ENCODE measurements at regions not wholly inside any gene's neighbourhood (a gene's known extent, or its start where the extent isn't known, plus 50 kb on each side); places are given as distances from the start of the nearest gene placed in this dataset.

DNA sequence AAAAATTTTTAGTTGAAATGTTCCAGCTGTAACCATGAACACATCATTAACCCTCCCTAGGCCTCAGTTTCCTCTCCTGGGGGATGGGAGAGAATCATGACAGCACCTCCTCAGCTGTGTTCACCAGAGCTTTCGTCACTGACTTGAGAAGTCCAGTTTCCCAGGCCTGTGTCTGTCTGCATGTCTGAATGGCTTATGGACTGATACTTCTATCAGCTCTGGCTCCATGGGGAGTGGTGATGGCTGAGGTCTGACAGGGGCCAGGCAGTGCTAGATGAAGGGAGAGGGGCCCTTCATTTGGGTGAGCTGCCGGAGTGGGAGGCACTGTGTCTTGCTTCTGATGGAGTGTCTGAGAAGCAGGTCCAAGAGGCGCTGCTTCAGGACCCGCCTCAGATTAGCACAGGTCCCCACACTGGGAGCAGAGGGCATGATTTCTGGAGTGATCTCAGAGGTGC, 192.9 kb downstream of the PTPN20 start:
- TF ChIP-seq CTCF (IDR thresholded peaks at IDR 0.05): no peak
- Mint-ChIP-seq H3K27me3 (ENCODE audit: insufficient read depth) (peaks cover 23% of the 10 kb centered on the region), H3K36me3 (ENCODE audit: low read depth) (0 out of 2 replicates have a peak, but pooled peaks cover 7% of the 10 kb centered on the region), H3K27ac (no peak overlapping the region), H3K4me1 (ENCODE audit: low read depth) (peaks cover 13% of the 10 kb centered on the region), H3K9me3 (peaks cover 10% of the 10 kb centered on the region; the same call in 1 of the 2 replicates), H3K4me3 (no peak overlapping the region)
- no peak for DNase-seq

DNA sequence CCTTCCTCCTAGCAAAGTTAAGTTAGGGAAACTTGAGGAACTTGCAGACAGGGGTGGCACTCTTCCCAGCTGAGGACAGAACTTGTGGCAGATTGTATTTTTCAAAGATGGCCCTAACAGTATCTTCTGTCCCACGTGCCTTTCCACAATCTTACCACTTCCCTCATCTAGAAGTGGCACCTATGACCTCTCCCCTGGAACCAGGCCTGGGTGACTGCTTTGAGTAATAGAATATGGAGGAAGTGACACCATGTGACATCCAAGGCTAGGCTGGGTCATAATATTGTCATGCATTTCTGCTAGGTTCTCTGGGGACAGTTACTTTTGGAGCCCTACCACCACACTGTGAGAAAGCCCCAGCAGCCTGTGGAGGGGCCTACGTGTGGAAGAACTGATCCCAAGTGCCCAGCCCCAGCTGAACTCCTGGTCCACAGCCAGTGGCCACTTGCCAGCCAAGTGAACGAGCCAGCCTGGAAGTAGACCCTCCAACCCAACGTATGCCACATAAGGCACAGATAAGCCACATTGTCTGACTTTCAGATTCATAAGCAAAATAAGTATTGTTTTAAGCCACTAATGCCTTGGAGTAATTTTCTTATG, 193.7 kb downstream of the PTPN20 start:
- no peak for DNase-seq
- Mint-ChIP-seq H3K9me3 (peaks cover 10% of the 10 kb centered on the region; the same call in 1 of the 2 replicates), H3K36me3 (ENCODE audit: low read depth) (0 out of 2 replicates have a peak, but pooled peaks cover 7% of the 10 kb centered on the region), H3K27me3 (ENCODE audit: insufficient read depth) (peaks cover 23% of the 10 kb centered on the region), H3K27ac (no peak overlapping the region), H3K4me3 (no peak overlapping the region), H3K4me1 (ENCODE audit: low read depth) (peaks cover 13% of the 10 kb centered on the region)
- no peak for TF ChIP-seq CTCF (IDR thresholded peaks at IDR 0.05)

- no peak for TF ChIP-seq CTCF (IDR thresholded peaks at IDR 0.05)
- DNase-seq: no peak
- H3K27me3 Mint-ChIP-seq (ENCODE audit: insufficient read depth): peaks cover 13% of the 10 kb centered on the region
Observed at GRCh38 chr10:47107007-47107747, 192.8 kb upstream of the GDF10 start.

GRCh38 chr10:47109906-47110305, 190.1 kb upstream of the GDF10 start:
- no peak for TF ChIP-seq CTCF (IDR thresholded peaks at IDR 0.05)
- Mint-ChIP-seq H3K9me3 (no peaks in the 10 kb centered on the region), H3K4me1 (ENCODE audit: low read depth) (no peaks in the 10 kb centered on the region; the same call in 1 of the 2 replicates), H3K27ac (no peak overlapping the region), H3K27me3 (ENCODE audit: insufficient read depth) (peaks cover 20% of the 10 kb centered on the region), H3K36me3 (ENCODE audit: low read depth) (no peaks in the 10 kb centered on the region), H3K4me3 (no peak overlapping the region)
- DNase-seq: no peak

More at GRCh38 chr10:47107007-47107747, 192.8 kb upstream of the GDF10 start:
- Mint-ChIP-seq H3K4me3 (no peak overlapping the region), H3K4me1 (ENCODE audit: low read depth) (peaks cover 13% of the 10 kb centered on the region), H3K9me3 (peaks cover 9% of the 10 kb centered on the region; the same call in 1 of the 2 replicates), H3K27ac (no peak overlapping the region), H3K36me3 (ENCODE audit: low read depth) (0 out of 2 replicates have a peak, but pooled peaks cover 7% of the 10 kb centered on the region)

DNA sequence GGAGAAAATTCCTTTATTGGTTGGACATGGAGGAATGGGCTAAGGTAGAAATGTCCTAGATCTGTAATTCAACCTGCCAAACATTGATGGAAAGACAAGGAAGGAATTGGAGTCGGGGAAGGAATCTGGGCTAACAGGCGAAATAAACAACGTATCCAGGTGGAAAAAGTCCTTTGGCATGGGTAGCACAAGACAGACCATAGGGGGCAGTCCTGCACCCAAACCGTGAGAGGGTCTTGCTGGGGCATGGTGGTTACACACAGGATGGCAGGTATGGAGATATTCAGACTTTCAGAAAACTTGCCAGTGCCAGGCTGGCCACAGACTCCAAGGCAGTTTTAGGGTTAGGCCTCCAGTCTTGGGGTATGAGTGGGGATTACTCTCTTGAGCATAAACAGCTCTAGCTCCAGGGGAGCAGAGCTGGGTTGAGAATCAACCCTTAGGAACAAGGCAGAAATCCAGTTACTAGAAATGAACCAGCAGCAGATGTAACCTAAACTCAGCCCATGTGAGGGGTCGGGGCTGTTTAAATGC, 188.6 kb upstream of the GDF10 start:
- H3K36me3 Mint-ChIP-seq (ENCODE audit: low read depth): no peaks in the 10 kb centered on the region; the same call in 1 of the 2 replicates
- H3K27ac Mint-ChIP-seq: no peak overlapping the region
- no peaks in the 10 kb centered on the region for H3K9me3 Mint-ChIP-seq
- H3K27me3 Mint-ChIP-seq (ENCODE audit: insufficient read depth): peaks cover 23% of the 10 kb centered on the region
- no peak overlapping the region for H3K4me3 Mint-ChIP-seq
- DNase-seq: no peak
- peaks cover 5% of the 10 kb centered on the region for H3K4me1 Mint-ChIP-seq (ENCODE audit: low read depth)
- no peak for TF ChIP-seq CTCF (IDR thresholded peaks at IDR 0.05)
